GM19467 (cell line): ENCODE measurements at regions not wholly inside any gene's neighbourhood (a gene's known extent, or its start where the extent isn't known, plus 50 kb on each side); places are given as distances from the start of the nearest gene placed in this dataset.

Source experiments
- ATAC-seq: cut with Tn5 transposase; IDR thresholded peaks from one replicate; pipeline ENCODE4 v1.9.1; 2021; ENCODE audit warnings: mild to moderate bottlenecking, moderate library complexity; ENCODE audit not compliant: unreplicated experiment

GRCh38 chr3:18127859-18128681, 297.1 kb downstream of the SATB1 start:
- peak; percentile 5 for ATAC-seq

- ATAC-seq = peak; percentile 84
Observed at GRCh38 chr3:18127174-18127858, 297.8 kb downstream of the SATB1 start.

- ATAC-seq = no peak
Observed at GRCh38 chr3:18126772-18127171, 298.4 kb downstream of the SATB1 start.

GRCh38 chr3:18124501-18124900, 300.6 kb downstream of the SATB1 start:
- no peak for ATAC-seq

- ATAC-seq = no peak
Observed at GRCh38 chr3:18122264-18122663, 302.9 kb downstream of the SATB1 start.

- ATAC-seq = no peak
Observed at GRCh38 chr3:18121020-18121419, 304.1 kb downstream of the SATB1 start.

- no peak for ATAC-seq
Observed at GRCh38 chr3:18119866-18120265, 305.3 kb downstream of the SATB1 start.

- no peak for ATAC-seq
Observed at GRCh38 chr3:18114894-18115293, 310.2 kb downstream of the SATB1 start.

GRCh38 chr3:18113417-18113816, 311.7 kb downstream of the SATB1 start:
- no peak for ATAC-seq

GRCh38 chr3:18112674-18113375, 312.3 kb downstream of the SATB1 start:
- no peak for ATAC-seq

GRCh38 chr3:18111796-18112232, 313.3 kb downstream of the SATB1 start:
- ATAC-seq = peak; percentile 83

- ATAC-seq = no peak
Observed at GRCh38 chr3:18103591-18103990, 321.5 kb downstream of the SATB1 start.

- no peak for ATAC-seq
Observed at GRCh38 chr3:18100121-18100520, 325.0 kb downstream of the SATB1 start.

- no peak for ATAC-seq
Observed at GRCh38 chr3:18099611-18100010, 325.5 kb downstream of the SATB1 start.

GRCh38 chr3:18098960-18099587, 326.1 kb downstream of the SATB1 start:
- no peak for ATAC-seq

- ATAC-seq = no peak
Observed at GRCh38 chr3:18097989-18098388, 327.1 kb downstream of the SATB1 start.

- ATAC-seq = no peak
Observed at GRCh38 chr3:18097473-18097872, 327.7 kb downstream of the SATB1 start.

GRCh38 chr3:18092726-18093125, 332.4 kb downstream of the SATB1 start:
- no peak for ATAC-seq

- no peak for ATAC-seq
Observed at GRCh38 chr3:18090377-18090776, 334.8 kb downstream of the SATB1 start.

GRCh38 chr3:18087988-18088387, 337.2 kb downstream of the SATB1 start:
- no peak for ATAC-seq

- no peak for ATAC-seq
Observed at GRCh38 chr3:18086760-18087159, 338.4 kb downstream of the SATB1 start.
